Lower leg skin (tissue), 3 donors: ENCODE measurements at regions not wholly inside any gene's neighbourhood (a gene's known extent, or its start where the extent isn't known, plus 50 kb on each side); places are given as distances from the start of the nearest gene placed in this dataset.
"Not testable (repeated sequence)": the region's sequence is repeated elsewhere in the genome, so short reads cannot be mapped to it uniquely, and the experiment has no call there.

Source experiments
- POLR2A ChIP-seq, 2 donors: fragments of 450-650 bp; IDR thresholded peaks; one replicate each; pipeline ENCODE4 v1.6.1; 2016 to 2017; ENCODE audit warnings: antibody characterized with exemption in 2 of 2, mild to moderate bottlenecking in 1 of 2, moderate library complexity in 1 of 2
- TF ChIP-seq, protein P1 (sequence below), 3 donors: fragments of 450-650 bp; IDR thresholded peaks; one replicate each; pipeline ENCODE4 v1.5.1; 2016; ENCODE audit warnings: antibody characterized with exemption in 3 of 3, mild to moderate bottlenecking in 3 of 3, moderate library complexity in 2 of 3

DNA sequence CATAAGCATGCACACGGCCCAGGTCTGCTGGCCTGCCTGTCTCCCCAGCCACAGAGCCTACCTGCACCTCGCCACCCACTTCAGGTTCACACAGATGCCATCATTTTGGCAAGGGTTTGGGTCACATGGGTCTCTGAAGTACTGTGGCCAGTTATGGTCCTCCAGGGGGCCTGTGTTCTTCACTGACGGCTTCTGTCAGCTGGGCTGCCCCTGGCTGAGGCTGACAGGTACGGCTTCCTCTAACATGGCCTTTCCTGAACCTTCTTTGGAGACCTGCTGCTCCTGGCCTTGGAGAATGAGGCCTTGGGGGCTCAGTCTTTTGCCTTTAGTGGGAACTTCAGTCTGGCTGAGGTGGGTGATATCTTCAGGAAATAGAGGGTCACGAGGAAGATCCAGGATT is 835.9 kb downstream of the SPATA31A1 start:
- TF ChIP-seq, protein P1, sequence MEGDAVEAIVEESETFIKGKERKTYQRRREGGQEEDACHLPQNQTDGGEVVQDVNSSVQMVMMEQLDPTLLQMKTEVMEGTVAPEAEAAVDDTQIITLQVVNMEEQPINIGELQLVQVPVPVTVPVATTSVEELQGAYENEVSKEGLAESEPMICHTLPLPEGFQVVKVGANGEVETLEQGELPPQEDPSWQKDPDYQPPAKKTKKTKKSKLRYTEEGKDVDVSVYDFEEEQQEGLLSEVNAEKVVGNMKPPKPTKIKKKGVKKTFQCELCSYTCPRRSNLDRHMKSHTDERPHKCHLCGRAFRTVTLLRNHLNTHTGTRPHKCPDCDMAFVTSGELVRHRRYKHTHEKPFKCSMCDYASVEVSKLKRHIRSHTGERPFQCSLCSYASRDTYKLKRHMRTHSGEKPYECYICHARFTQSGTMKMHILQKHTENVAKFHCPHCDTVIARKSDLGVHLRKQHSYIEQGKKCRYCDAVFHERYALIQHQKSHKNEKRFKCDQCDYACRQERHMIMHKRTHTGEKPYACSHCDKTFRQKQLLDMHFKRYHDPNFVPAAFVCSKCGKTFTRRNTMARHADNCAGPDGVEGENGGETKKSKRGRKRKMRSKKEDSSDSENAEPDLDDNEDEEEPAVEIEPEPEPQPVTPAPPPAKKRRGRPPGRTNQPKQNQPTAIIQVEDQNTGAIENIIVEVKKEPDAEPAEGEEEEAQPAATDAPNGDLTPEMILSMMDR (IDR thresholded peaks at IDR 0.05) = not testable (repeated sequence)
- TF ChIP-seq POLR2A (IDR thresholded peaks at IDR 0.05) = not testable (repeated sequence)
